ENCODE measurements at regions not wholly inside any gene's neighbourhood (a gene's known extent, or its start where the extent isn't known, plus 50 kb on each side); places are given as distances from the start of the nearest gene placed in this dataset.

DNA sequence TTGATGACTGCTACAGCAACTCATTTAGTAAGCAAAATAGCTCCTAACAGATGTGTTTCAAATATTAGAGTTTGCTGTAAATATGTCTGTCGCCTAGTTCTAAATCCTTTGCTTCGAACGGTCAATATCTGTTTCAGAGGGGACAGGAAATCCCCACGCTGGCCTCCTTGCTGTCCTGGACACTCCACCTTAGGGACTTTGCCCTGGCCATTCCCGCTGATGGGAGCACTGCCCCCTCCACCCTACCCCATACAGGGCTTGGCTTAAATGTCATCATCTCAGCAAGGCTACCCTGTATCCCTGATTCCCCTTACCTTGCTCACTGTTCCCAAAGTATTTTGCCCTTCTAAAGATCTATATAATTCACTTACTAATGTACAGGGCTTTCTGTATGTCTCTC is 86.1 kb upstream of the HIVEP3 start:
- Histone ChIP-seq H3K79me2 (ENCODE audit: insufficient read depth, low read length) (no peaks in the 10 kb centered on the region), H3K27me3 (ENCODE audit: insufficient read depth, low read length) (no peaks in the 10 kb centered on the region), H2AFZ (ENCODE audit: low read length) (no peak overlapping the region), H4K20me1 (ENCODE audit: insufficient read depth, low read length) (peaks cover 2% of the 10 kb centered on the region), H3K4me1 (ENCODE audit: insufficient read depth, low read length) (peaks cover 8% of the 10 kb centered on the region), H3K4me2 (ENCODE audit: insufficient read depth, low read length) (no peak overlapping the region), H3K9me3 (ENCODE audit: low read depth, low read length) (no peaks in the 10 kb centered on the region), H3K36me3 (ENCODE audit: insufficient read depth, low read length) (no peaks in the 10 kb centered on the region), H3K27ac (ENCODE audit: low read depth, low read length) (no peak overlapping the region), H3K4me3 (ENCODE audit: insufficient read depth, low read length) (no peak overlapping the region)
- TF ChIP-seq, protein P1, sequence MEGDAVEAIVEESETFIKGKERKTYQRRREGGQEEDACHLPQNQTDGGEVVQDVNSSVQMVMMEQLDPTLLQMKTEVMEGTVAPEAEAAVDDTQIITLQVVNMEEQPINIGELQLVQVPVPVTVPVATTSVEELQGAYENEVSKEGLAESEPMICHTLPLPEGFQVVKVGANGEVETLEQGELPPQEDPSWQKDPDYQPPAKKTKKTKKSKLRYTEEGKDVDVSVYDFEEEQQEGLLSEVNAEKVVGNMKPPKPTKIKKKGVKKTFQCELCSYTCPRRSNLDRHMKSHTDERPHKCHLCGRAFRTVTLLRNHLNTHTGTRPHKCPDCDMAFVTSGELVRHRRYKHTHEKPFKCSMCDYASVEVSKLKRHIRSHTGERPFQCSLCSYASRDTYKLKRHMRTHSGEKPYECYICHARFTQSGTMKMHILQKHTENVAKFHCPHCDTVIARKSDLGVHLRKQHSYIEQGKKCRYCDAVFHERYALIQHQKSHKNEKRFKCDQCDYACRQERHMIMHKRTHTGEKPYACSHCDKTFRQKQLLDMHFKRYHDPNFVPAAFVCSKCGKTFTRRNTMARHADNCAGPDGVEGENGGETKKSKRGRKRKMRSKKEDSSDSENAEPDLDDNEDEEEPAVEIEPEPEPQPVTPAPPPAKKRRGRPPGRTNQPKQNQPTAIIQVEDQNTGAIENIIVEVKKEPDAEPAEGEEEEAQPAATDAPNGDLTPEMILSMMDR (IDR thresholded peaks at IDR 0.05; ENCODE audit: extremely low read depth, low read depth, low read length) = no peak
- no peak for DNase-seq (ENCODE audit: insufficient read length, low spot score, missing footprints)

DNA sequence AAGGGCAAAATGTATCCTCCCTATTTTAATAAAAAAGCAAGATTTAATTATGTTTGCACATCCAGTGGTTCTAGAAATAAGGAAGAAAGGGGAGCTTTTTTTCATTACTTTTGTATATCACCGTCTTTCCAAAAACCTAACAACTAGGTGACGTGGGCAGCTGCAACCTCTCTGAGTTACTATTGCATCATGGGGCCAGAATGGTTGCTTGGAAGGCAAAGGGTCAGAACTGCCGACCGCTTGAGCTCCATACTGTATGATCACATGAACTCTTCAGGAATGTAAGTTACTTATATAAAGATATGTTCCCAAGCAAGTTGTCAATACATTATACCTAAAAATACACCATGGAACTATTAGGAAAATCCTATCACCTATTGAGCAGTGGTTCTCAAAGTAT is 85.6 kb upstream of the HIVEP3 start:
- TF ChIP-seq, protein P1 (IDR thresholded peaks at IDR 0.05; ENCODE audit: extremely low read depth, low read depth, low read length) = no peak

DNA sequence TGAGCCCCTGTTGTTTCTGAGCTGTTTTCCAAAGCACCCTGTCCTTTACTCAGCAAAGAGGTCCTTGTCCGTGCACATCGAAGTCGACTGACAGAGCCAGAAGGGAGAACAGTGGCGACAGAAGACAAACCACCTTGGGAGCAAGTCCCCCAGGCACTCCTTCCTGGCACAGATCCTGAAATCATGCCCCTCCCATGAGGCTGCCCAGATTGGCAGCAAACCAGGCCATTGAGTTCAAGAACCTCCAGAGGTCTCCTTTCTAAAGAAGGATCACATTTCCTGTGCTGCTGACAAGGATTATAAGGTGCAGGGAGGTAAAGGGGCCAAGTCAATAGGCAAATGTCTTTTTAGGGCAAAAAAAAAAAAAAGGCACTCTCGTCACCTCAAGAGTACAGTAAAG is 84.7 kb upstream of the HIVEP3 start:
- Histone ChIP-seq H2AFZ (ENCODE audit: low read length) (no peak overlapping the region), H3K4me2 (ENCODE audit: insufficient read depth, low read length) (no peak overlapping the region), H4K20me1 (ENCODE audit: insufficient read depth, low read length) (peaks cover 2% of the 10 kb centered on the region), H3K4me1 (ENCODE audit: insufficient read depth, low read length) (peaks cover 8% of the 10 kb centered on the region), H3K27ac (ENCODE audit: low read depth, low read length) (no peak overlapping the region), H3K27me3 (ENCODE audit: insufficient read depth, low read length) (no peaks in the 10 kb centered on the region), H3K9me3 (ENCODE audit: low read depth, low read length) (no peaks in the 10 kb centered on the region), H3K79me2 (ENCODE audit: insufficient read depth, low read length) (no peaks in the 10 kb centered on the region), H3K4me3 (ENCODE audit: insufficient read depth, low read length) (no peak overlapping the region), H3K36me3 (ENCODE audit: insufficient read depth, low read length) (no peaks in the 10 kb centered on the region)
- no peak for DNase-seq (ENCODE audit: insufficient read length, low spot score, missing footprints)
- TF ChIP-seq, protein P1 (IDR thresholded peaks at IDR 0.05; ENCODE audit: extremely low read depth, low read depth, low read length) = no peak

More for the DNA sequence above, 85.6 kb upstream of the HIVEP3 start:
- no peak for DNase-seq (ENCODE audit: insufficient read length, low spot score, missing footprints)
- Histone ChIP-seq H3K36me3 (ENCODE audit: insufficient read depth, low read length) (no peaks in the 10 kb centered on the region), H3K4me3 (ENCODE audit: insufficient read depth, low read length) (no peak overlapping the region), H3K27ac (ENCODE audit: low read depth, low read length) (no peak overlapping the region), H3K4me2 (ENCODE audit: insufficient read depth, low read length) (no peak overlapping the region), H3K27me3 (ENCODE audit: insufficient read depth, low read length) (no peaks in the 10 kb centered on the region), H3K4me1 (ENCODE audit: insufficient read depth, low read length) (peaks cover 8% of the 10 kb centered on the region), H2AFZ (ENCODE audit: low read length) (no peak overlapping the region), H3K9me3 (ENCODE audit: low read depth, low read length) (no peaks in the 10 kb centered on the region), H3K79me2 (ENCODE audit: insufficient read depth, low read length) (no peaks in the 10 kb centered on the region), H4K20me1 (ENCODE audit: insufficient read depth, low read length) (peaks cover 2% of the 10 kb centered on the region)

DNA sequence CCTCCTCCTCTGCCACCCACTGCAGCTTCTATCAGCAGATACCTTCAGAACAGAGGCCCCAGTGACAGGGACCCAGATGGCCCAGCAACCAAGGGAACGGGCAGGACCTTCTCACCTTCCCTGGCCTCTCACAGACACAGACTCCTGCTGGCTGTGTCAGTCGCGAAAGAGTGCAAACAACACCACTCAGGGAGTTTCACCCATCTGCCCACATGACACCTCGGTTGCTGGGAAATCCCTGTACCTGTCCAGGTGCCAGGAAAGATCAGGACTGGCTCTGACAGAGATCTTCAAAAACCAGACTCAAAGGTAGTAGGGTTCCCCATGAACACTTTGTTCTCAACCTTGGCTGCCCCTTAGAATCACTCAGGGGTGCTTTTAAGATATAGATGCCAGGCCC is 83.5 kb upstream of the HIVEP3 start:
- Histone ChIP-seq H3K9me3 (ENCODE audit: low read depth, low read length) (no peaks in the 10 kb centered on the region), H4K20me1 (ENCODE audit: insufficient read depth, low read length) (peaks cover 2% of the 10 kb centered on the region), H3K27me3 (ENCODE audit: insufficient read depth, low read length) (no peaks in the 10 kb centered on the region), H3K79me2 (ENCODE audit: insufficient read depth, low read length) (no peaks in the 10 kb centered on the region), H3K36me3 (ENCODE audit: insufficient read depth, low read length) (no peaks in the 10 kb centered on the region), H3K27ac (ENCODE audit: low read depth, low read length) (no peak overlapping the region), H3K4me2 (ENCODE audit: insufficient read depth, low read length) (no peak overlapping the region), H3K4me1 (ENCODE audit: insufficient read depth, low read length) (peaks cover 8% of the 10 kb centered on the region), H2AFZ (ENCODE audit: low read length) (no peak overlapping the region), H3K4me3 (ENCODE audit: insufficient read depth, low read length) (no peak overlapping the region)
- TF ChIP-seq, protein P1 (IDR thresholded peaks at IDR 0.05; ENCODE audit: extremely low read depth, low read depth, low read length) = no peak
- no peak for DNase-seq (ENCODE audit: insufficient read length, low spot score, missing footprints)
